LoVo (cell line): ENCODE measurements at regions not wholly inside any gene's neighbourhood (a gene's known extent, or its start where the extent isn't known, plus 50 kb on each side); places are given as distances from the start of the nearest gene placed in this dataset.
"Not testable (repeated sequence)": the region's sequence is repeated elsewhere in the genome, so short reads cannot be mapped to it uniquely, and the experiment has no call there.

Experiments
- DNase-seq: peaks from one replicate; pipeline ENCODE4 v3.0.0-alpha.2; 2016; ENCODE audit warnings: low spot score

GRCh38 chr21:10100873-10101272, 420.5 kb upstream of the TPTE start:
- DNase-seq = not testable (repeated sequence)

GRCh38 chr21:10119342-10119741, 402.0 kb upstream of the TPTE start:
- DNase-seq = not testable (repeated sequence)

- DNase-seq = not testable (repeated sequence)
These were observed 401.4 kb upstream of the TPTE start for GRCh38 chr21:10119746-10120535.

- not testable (repeated sequence) for DNase-seq
These were observed 400.8 kb upstream of the TPTE start for GRCh38 chr21:10120536-10120934.

- not testable (repeated sequence) for DNase-seq
These were observed 400.3 kb upstream of the TPTE start for GRCh38 chr21:10120965-10121550.

- DNase-seq = not testable (repeated sequence)
These were observed 399.4 kb upstream of the TPTE start for GRCh38 chr21:10121816-10122455.

- DNase-seq = peak; percentile 0
These were observed 398.4 kb upstream of the TPTE start for GRCh38 chr21:10122801-10123507.

GRCh38 chr21:10123508-10123885, 397.9 kb upstream of the TPTE start:
- DNase-seq = not testable (repeated sequence)

- not testable (repeated sequence) for DNase-seq
These were observed 395.8 kb upstream of the TPTE start for GRCh38 chr21:10125616-10126015.

GRCh38 chr21:10134119-10134518, 387.3 kb upstream of the TPTE start:
- not testable (repeated sequence) for DNase-seq

- DNase-seq = not testable (repeated sequence)
These were observed 385.5 kb upstream of the TPTE start for GRCh38 chr21:10135879-10136278.

GRCh38 chr21:10154178-10154577, 367.2 kb upstream of the TPTE start:
- DNase-seq = not testable (repeated sequence)
